ENCODE measurements at regions not wholly inside any gene's neighbourhood (a gene's known extent, or its start where the extent isn't known, plus 50 kb on each side); places are given as distances from the start of the nearest gene placed in this dataset.

DNA sequence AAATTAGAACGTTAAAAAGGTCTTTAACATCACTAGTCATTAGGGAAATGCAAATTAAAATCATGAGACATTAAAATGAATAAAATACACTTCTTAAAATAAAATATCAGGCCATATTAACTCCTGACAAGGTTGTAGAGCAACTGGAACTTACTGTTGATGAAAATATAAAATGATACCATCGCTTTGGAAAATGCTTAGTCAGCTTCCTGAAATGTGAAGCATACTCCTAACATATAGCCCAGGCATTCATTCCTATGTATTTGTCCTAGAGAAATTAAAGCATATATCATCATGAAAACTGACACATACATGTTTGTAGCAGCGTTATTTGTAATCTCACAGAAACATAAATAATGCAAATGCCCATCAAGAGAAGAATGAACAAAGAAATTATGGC, 211.5 kb upstream of the CHRM3 start:
- no peak for TF ChIP-seq TAF1 (conservative IDR thresholded peaks at IDR 0.05)
- TF ChIP-seq, protein P1, sequence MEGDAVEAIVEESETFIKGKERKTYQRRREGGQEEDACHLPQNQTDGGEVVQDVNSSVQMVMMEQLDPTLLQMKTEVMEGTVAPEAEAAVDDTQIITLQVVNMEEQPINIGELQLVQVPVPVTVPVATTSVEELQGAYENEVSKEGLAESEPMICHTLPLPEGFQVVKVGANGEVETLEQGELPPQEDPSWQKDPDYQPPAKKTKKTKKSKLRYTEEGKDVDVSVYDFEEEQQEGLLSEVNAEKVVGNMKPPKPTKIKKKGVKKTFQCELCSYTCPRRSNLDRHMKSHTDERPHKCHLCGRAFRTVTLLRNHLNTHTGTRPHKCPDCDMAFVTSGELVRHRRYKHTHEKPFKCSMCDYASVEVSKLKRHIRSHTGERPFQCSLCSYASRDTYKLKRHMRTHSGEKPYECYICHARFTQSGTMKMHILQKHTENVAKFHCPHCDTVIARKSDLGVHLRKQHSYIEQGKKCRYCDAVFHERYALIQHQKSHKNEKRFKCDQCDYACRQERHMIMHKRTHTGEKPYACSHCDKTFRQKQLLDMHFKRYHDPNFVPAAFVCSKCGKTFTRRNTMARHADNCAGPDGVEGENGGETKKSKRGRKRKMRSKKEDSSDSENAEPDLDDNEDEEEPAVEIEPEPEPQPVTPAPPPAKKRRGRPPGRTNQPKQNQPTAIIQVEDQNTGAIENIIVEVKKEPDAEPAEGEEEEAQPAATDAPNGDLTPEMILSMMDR (IDR thresholded peaks at IDR 0.05; ENCODE audit: low read depth, low read length, missing input control), result no peak
- TF ChIP-seq, protein P2, sequence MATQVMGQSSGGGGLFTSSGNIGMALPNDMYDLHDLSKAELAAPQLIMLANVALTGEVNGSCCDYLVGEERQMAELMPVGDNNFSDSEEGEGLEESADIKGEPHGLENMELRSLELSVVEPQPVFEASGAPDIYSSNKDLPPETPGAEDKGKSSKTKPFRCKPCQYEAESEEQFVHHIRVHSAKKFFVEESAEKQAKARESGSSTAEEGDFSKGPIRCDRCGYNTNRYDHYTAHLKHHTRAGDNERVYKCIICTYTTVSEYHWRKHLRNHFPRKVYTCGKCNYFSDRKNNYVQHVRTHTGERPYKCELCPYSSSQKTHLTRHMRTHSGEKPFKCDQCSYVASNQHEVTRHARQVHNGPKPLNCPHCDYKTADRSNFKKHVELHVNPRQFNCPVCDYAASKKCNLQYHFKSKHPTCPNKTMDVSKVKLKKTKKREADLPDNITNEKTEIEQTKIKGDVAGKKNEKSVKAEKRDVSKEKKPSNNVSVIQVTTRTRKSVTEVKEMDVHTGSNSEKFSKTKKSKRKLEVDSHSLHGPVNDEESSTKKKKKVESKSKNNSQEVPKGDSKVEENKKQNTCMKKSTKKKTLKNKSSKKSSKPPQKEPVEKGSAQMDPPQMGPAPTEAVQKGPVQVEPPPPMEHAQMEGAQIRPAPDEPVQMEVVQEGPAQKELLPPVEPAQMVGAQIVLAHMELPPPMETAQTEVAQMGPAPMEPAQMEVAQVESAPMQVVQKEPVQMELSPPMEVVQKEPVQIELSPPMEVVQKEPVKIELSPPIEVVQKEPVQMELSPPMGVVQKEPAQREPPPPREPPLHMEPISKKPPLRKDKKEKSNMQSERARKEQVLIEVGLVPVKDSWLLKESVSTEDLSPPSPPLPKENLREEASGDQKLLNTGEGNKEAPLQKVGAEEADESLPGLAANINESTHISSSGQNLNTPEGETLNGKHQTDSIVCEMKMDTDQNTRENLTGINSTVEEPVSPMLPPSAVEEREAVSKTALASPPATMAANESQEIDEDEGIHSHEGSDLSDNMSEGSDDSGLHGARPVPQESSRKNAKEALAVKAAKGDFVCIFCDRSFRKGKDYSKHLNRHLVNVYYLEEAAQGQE (IDR thresholded peaks at IDR 0.05), result no peak
- TF ChIP-seq YY1 (IDR thresholded peaks at IDR 0.05), result no peak
